Fibroblast of the aortic adventitia (primary cell): ENCODE measurements at regions not wholly inside any gene's neighbourhood (a gene's known extent, or its start where the extent isn't known, plus 50 kb on each side); places are given as distances from the start of the nearest gene placed in this dataset.

Experiments
- DNase-seq: peaks from one replicate; pipeline ENCODE4 v3.0.0-alpha.2; 2010; ENCODE audit warnings: low read depth
- H3K4me3 ChIP-seq: 2 replicates; pipeline ENCODE4 v1.5.1; 2011; ENCODE audit warnings: low read depth, mild to moderate bottlenecking, control low read depth, low read length, moderate library complexity
- CTCF ChIP-seq: IDR thresholded peaks from 2 replicates; pipeline ENCODE4 v1.5.1; 2011; ENCODE audit warnings: mild to moderate bottlenecking, low read length, control low read depth, inconsistent platforms; ENCODE audit not compliant: insufficient read depth

GRCh38 chr1:244116946-244117345 is 65.9 kb downstream of the ZBTB18 start:
- no peak for TF ChIP-seq CTCF
- no peak for DNase-seq
- H3K4me3 ChIP-seq: no peak overlapping the region

- H3K4me3 ChIP-seq: no peak overlapping the region
- DNase-seq: no peak
- no peak for TF ChIP-seq CTCF
Measured at GRCh38 chr1:244118109-244118761, 67.2 kb downstream of the ZBTB18 start.

GRCh38 chr1:244128591-244129383 is 77.7 kb downstream of the ZBTB18 start:
- H3K4me3 ChIP-seq: no peak overlapping the region
- DNase-seq: no peak
- TF ChIP-seq CTCF: no peak

GRCh38 chr1:244137276-244137675 is 86.2 kb downstream of the ZBTB18 start:
- no peak for TF ChIP-seq CTCF
- H3K4me3 ChIP-seq: no peak overlapping the region
- DNase-seq: no peak

- H3K4me3 ChIP-seq: no peak overlapping the region
- no peak for TF ChIP-seq CTCF
- peak; percentile 4 for DNase-seq
Measured at GRCh38 chr1:244137725-244138124, 86.6 kb downstream of the ZBTB18 start.

GRCh38 chr1:244138399-244138798 is 87.3 kb downstream of the ZBTB18 start:
- DNase-seq: no peak
- no peak overlapping the region for H3K4me3 ChIP-seq
- TF ChIP-seq CTCF: no peak
